Thoracic aorta (tissue), 2 donors: ENCODE measurements at regions not wholly inside any gene's neighbourhood (a gene's known extent, or its start where the extent isn't known, plus 50 kb on each side); places are given as distances from the start of the nearest gene placed in this dataset.
A peak's percentile ranks its signal among the peaks of the same experiment; 100 is the strongest.

Experiments used
- ATAC-seq: fragments of 150-250 bp; one replicate; pipeline ENCODE4 v1.8.0; 2017; ENCODE audit warnings: low read depth; ENCODE audit not compliant: insufficient number of reproducible peaks, low FRiP score
- DNase-seq: peaks from one replicate; pipeline ENCODE4 v3.0.0-alpha.2; 2020; ENCODE audit warnings: low spot score
- H3K27ac ChIP-seq, 2 donors: fragments of 200-600 bp; sonication (generic); 1 replicate in 1 of 2; 2 replicates in 1 of 2; pipeline ENCODE4 v1.5.1; 2016; ENCODE audit warnings: mild to moderate bottlenecking in 2 of 2, moderate library complexity in 2 of 2
- H3K27me3 ChIP-seq: fragments of 200-600 bp; sonication (generic); replicated peaks from 2 replicates; pipeline ENCODE4 v1.6.0; 2016; ENCODE audit warnings: mild to moderate bottlenecking; ENCODE audit not compliant: insufficient read depth
- H3K36me3 ChIP-seq: fragments of 200-600 bp; sonication (generic); one replicate; pipeline ENCODE4 v1.5.1; 2016
- H3K4me1 ChIP-seq, 2 donors: fragments of 200-600 bp; sonication (generic); 1 replicate in 1 of 2; 2 replicates in 1 of 2; pipeline versions ENCODE4 v1.5.1 to v1.6.0; 2016; ENCODE audit warnings: low read depth in 2 of 2, mild to moderate bottlenecking in 1 of 2; ENCODE audit not compliant: control insufficient read depth in 1 of 2
- H3K4me3 ChIP-seq: fragments of 200-600 bp; sonication (generic); 2 replicates; pipeline ENCODE4 v1.5.1; 2016; ENCODE audit warnings: mild to moderate bottlenecking
- H3K9me3 ChIP-seq: fragments of 200-600 bp; sonication (generic); 2 replicates; pipeline ENCODE4 v1.5.1; 2016
- CTCF ChIP-seq: fragments of 200-600 bp; sonication (generic); IDR thresholded peaks from one replicate; pipeline ENCODE4 v1.5.1; 2019; ENCODE audit warnings: antibody characterized with exemption

GRCh38 chr5:23012842-23013241, 159.7 kb upstream of the CDH12 start:
- Histone ChIP-seq H3K36me3 (no peaks in the 10 kb centered on the region), H3K27me3 (no peaks in the 10 kb centered on the region), H3K27ac (no peak overlapping the region), H3K9me3 (no peaks in the 10 kb centered on the region), H3K4me3 (peak overlapping the region; percentile 7), H3K4me1 (no peaks in the 10 kb centered on the region)
- DNase-seq (no peak), ATAC-seq (no peak)
- TF ChIP-seq CTCF, result no peak

DNA sequence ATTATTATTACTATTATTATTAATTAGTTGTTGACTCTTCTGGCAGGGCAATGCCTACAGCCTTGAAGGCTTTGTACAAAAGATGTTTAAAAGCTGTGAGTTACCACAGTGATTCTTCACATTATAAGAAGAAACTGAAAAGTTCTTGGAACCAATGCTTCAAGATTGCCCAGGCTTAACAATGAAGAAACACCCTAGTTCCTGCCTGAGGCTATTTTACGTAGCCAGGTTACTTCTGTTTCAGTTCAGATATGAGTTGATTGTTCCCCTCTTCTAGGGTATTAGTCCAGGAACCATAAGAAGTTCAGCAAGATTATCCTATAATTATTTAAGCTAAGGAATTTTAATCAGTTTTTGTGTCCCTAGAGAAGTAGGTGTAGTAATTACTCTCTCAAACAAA, 154.6 kb upstream of the CDH12 start:
- Histone ChIP-seq H3K27me3 (no peaks in the 10 kb centered on the region), H3K4me3 (no peak overlapping the region), H3K9me3 (no peaks in the 10 kb centered on the region), H3K36me3 (no peaks in the 10 kb centered on the region), H3K27ac (no peak overlapping the region), H3K4me1 (no peaks in the 10 kb centered on the region)
- ATAC-seq, result no peak
- DNase-seq, result no peak
- no peak for TF ChIP-seq CTCF

DNA sequence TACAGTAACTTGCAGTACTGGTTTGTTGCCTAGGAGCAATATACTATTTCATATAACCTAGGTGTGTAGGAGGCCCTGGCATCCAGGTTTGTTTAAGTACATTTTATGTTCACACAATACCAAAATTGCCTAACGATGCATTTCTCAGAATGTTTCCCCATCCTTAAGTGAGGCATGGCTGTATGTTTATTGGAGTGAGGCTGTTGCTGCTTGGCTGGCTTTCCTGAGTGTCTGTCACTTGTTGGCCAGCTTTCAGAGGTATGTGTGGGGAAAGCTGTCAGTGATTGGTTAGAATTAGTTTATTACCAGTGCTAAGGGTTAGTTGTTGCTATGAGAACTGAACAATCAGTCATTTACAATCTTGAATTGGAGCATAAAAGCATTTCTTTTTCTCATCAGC, 154.1 kb upstream of the CDH12 start:
- H3K27ac ChIP-seq, result no peak overlapping the region

DNA sequence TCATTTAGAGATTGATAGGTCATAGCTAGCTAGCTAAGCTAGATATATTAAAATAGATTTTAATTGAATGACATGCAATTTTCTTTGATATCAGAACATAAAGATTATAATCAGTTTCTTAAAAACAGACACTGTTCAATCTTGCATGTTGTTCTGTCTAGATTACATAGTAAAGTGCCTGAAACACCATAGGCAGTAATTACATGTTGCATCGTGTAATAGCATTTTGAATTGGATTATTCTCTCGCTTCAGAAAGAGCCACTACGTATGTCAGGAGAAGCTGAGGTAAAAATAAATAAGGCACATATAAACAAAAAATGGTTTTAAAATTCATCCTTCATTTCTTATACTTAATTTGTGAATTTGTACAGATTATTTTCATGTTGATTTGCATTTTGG, 148.0 kb upstream of the CDH12 start:
- H3K36me3 ChIP-seq, result no peaks in the 10 kb centered on the region
- no peaks in the 10 kb centered on the region for H3K9me3 ChIP-seq
- no peaks in the 10 kb centered on the region for H3K27me3 ChIP-seq
- no peak overlapping the region for H3K4me3 ChIP-seq
- H3K27ac ChIP-seq, result no peak overlapping the region
- ATAC-seq (no peak), DNase-seq (no peak)
- H3K4me1 ChIP-seq, result no peaks in the 10 kb centered on the region
- TF ChIP-seq CTCF, result no peak

More for the DNA sequence above, 154.1 kb upstream of the CDH12 start:
- Histone ChIP-seq H3K27me3 (no peaks in the 10 kb centered on the region), H3K4me3 (no peak overlapping the region), H3K4me1 (no peaks in the 10 kb centered on the region), H3K36me3 (no peaks in the 10 kb centered on the region), H3K9me3 (no peaks in the 10 kb centered on the region)
- no peak for TF ChIP-seq CTCF
- DNase-seq, result no peak
- ATAC-seq, result no peak

DNA sequence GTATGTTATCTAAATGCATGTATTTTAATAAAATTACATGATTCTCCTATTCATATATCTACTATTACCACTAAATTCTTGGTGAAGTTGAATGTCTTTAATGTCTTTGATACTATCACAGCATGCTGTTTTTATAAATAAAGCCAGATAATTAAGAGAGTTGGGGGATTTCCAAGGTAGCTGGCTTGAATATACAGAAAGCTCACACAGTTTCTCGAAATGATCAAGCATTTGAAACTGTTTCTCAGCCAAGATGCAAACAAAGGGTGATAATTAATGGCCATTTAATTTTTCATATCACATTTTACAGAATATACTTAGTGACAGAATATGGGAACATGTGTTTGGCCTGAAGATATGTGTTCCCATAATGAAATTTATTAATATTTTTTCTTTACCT, 145.6 kb upstream of the CDH12 start:
- no peaks in the 10 kb centered on the region for H3K4me1 ChIP-seq
- H3K9me3 ChIP-seq, result no peaks in the 10 kb centered on the region
- H3K36me3 ChIP-seq, result no peaks in the 10 kb centered on the region
- DNase-seq (no peak), ATAC-seq (no peak)
- H3K27ac ChIP-seq, result no peak overlapping the region
- no peaks in the 10 kb centered on the region for H3K27me3 ChIP-seq
- no peak overlapping the region for H3K4me3 ChIP-seq
- TF ChIP-seq CTCF, result no peak
